Vagina (tissue), 2 donors: ENCODE measurements at regions not wholly inside any gene's neighbourhood (a gene's known extent, or its start where the extent isn't known, plus 50 kb on each side); places are given as distances from the start of the nearest gene placed in this dataset.

ENCODE experiments used
- CTCF ChIP-seq, 3 experiments: fragments of 450-650 bp in 2 of 3; fragments of 200-600 bp in 1 of 3; sonication (generic) in 1 of 3; IDR thresholded peaks; one replicate each; pipeline ENCODE4 v1.5.1; 2017 to 2019; ENCODE audit warnings: antibody characterized with exemption in 3 of 3, mild to moderate bottlenecking in 2 of 3, moderate library complexity in 2 of 3
- POLR2A ChIP-seq, 2 donors: fragments of 450-650 bp; IDR thresholded peaks; one replicate each; pipeline ENCODE4 v1.6.1; 2017; ENCODE audit warnings: antibody characterized with exemption in 2 of 2, mild to moderate bottlenecking in 2 of 2, moderate library complexity in 2 of 2
- POLR2AphosphoS5 ChIP-seq, 2 donors: sonication (generic); formaldehyde crosslinking; IDR thresholded peaks; one replicate each; pipeline ENCODE4 v1.9.0; 2017; ENCODE audit warnings: antibody characterized with exemption in 2 of 2, mild to moderate bottlenecking in 2 of 2, low read depth in 1 of 2; ENCODE audit not compliant: insufficient read depth in 1 of 2

GRCh38 chr3:194961571-194961970 is 275.9 kb downstream of the FAM43A start:
- TF ChIP-seq CTCF (IDR thresholded peaks at IDR 0.05) (no peak), POLR2A (IDR thresholded peaks at IDR 0.05) (no peak), POLR2AphosphoS5 (IDR thresholded peaks at IDR 0.05; ENCODE audit: insufficient read depth in 1 of 2, low read depth in 1 of 2) (no peak)
